ENCODE measurements at regions not wholly inside any gene's neighbourhood (a gene's known extent, or its start where the extent isn't known, plus 50 kb on each side); places are given as distances from the start of the nearest gene placed in this dataset.

- Histone ChIP-seq H3K27ac (no peak overlapping the region), H3K9me3 (no peaks in the 10 kb centered on the region), H3K36me3 (no peaks in the 10 kb centered on the region), H3K4me3 (no peak overlapping the region), H3K27me3 (no peaks in the 10 kb centered on the region), H3K4me1 (no peaks in the 10 kb centered on the region)
- DNase-seq = no peak
- TF ChIP-seq, protein P1, sequence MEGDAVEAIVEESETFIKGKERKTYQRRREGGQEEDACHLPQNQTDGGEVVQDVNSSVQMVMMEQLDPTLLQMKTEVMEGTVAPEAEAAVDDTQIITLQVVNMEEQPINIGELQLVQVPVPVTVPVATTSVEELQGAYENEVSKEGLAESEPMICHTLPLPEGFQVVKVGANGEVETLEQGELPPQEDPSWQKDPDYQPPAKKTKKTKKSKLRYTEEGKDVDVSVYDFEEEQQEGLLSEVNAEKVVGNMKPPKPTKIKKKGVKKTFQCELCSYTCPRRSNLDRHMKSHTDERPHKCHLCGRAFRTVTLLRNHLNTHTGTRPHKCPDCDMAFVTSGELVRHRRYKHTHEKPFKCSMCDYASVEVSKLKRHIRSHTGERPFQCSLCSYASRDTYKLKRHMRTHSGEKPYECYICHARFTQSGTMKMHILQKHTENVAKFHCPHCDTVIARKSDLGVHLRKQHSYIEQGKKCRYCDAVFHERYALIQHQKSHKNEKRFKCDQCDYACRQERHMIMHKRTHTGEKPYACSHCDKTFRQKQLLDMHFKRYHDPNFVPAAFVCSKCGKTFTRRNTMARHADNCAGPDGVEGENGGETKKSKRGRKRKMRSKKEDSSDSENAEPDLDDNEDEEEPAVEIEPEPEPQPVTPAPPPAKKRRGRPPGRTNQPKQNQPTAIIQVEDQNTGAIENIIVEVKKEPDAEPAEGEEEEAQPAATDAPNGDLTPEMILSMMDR (IDR thresholded peaks at IDR 0.05) = no peak
- TF ChIP-seq POLR2A (IDR thresholded peaks at IDR 0.05) = no peak
- WGBS, 2 donors = 93 to 94% methylated on average over 2 of the region's 2 CpGs
- intact Hi-C loops (cut with DNase I) = no loop called here
Measured at GRCh38 chr10:52986125-52986524, 213.5 kb upstream of the MBL2 start.

- Histone ChIP-seq H3K27me3 (no peaks in the 10 kb centered on the region), H3K4me1 (no peaks in the 10 kb centered on the region), H3K9me3 (no peaks in the 10 kb centered on the region), H3K27ac (no peak overlapping the region), H3K4me3 (no peak overlapping the region), H3K36me3 (no peaks in the 10 kb centered on the region)
- intact Hi-C loops (cut with DNase I) = no loop called here
- DNase-seq = no peak
- TF ChIP-seq, protein P1 (IDR thresholded peaks at IDR 0.05) = no peak
- no peak for TF ChIP-seq POLR2A (IDR thresholded peaks at IDR 0.05)
Measured at GRCh38 chr10:52984169-52984568, 211.6 kb upstream of the MBL2 start.

DNA sequence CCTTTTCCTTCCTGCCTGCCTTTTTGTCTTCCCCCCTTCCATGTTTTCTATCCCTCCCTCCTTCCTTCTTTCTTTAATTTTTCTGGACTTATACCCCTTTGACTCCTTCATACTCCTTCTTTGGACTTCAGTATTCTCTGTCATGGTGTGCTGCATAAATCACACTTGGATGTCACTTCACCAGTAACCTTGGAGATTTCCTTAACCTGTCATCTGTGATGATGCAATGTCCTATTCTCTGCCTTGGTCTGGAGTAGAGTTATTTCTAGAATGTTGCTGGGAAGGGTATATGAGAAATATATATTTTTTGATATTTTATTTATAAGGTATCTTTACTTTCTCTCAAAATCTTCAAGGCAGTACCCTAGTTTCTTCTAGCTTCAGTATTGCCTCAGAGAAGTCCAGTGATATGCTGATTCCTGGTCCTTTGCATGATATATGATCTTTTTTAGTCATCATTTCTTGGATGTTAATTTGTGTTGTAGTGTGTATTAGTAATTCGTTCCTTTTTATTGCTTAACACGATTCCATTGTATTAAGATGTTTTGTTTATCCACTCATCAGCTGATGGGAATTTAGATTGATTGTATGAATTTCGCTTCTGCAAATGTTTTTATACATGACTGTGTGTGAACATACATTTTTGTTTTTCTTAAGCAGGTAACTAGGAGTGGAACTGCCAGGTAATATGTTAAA, 206.9 kb upstream of the MBL2 start:
- no peak overlapping the region for H3K4me3 ChIP-seq
- TF ChIP-seq POLR2A (IDR thresholded peaks at IDR 0.05) = no peak
- TF ChIP-seq, protein P1 (IDR thresholded peaks at IDR 0.05) = no peak
- no peaks in the 10 kb centered on the region for H3K27me3 ChIP-seq
- 45 to 56% methylated on average over 3 of the region's 3 CpGs for WGBS, 2 donors
- H3K9me3 ChIP-seq = no peaks in the 10 kb centered on the region
- DNase-seq = no peak
- H3K4me1 ChIP-seq = no peaks in the 10 kb centered on the region
- intact Hi-C loops (cut with DNase I) = no loop called here
- H3K36me3 ChIP-seq = no peaks in the 10 kb centered on the region
- no peak overlapping the region for H3K27ac ChIP-seq

GRCh38 chr10:52977581-52977980, 205.0 kb upstream of the MBL2 start:
- H3K4me1 ChIP-seq = no peaks in the 10 kb centered on the region
- no peaks in the 10 kb centered on the region for H3K9me3 ChIP-seq
- intact Hi-C loops (cut with DNase I) = no loop called here
- H3K27me3 ChIP-seq = no peaks in the 10 kb centered on the region
- no peaks in the 10 kb centered on the region for H3K36me3 ChIP-seq
- no peak overlapping the region for H3K4me3 ChIP-seq
- no peak for TF ChIP-seq POLR2A (IDR thresholded peaks at IDR 0.05)
- TF ChIP-seq, protein P1 (IDR thresholded peaks at IDR 0.05) = no peak
- no peak overlapping the region for H3K27ac ChIP-seq
- DNase-seq = no peak
- 63 to 74% methylated on average over 2 of the region's 2 CpGs for WGBS, 2 donors

- H3K27me3 ChIP-seq = no peaks in the 10 kb centered on the region
Measured at GRCh38 chr10:52967806-52968795, 195.5 kb upstream of the MBL2 start.

More at GRCh38 chr10:52967806-52968795, 195.5 kb upstream of the MBL2 start:
- Histone ChIP-seq H3K36me3 (no peaks in the 10 kb centered on the region), H3K27ac (no peak overlapping the region), H3K4me3 (no peak overlapping the region), H3K4me1 (no peaks in the 10 kb centered on the region), H3K9me3 (no peaks in the 10 kb centered on the region)
- WGBS, 2 donors = 72 to 88% methylated on average over 4 of the region's 4 CpGs
- TF ChIP-seq, protein P1 (IDR thresholded peaks at IDR 0.05) = no peak
- TF ChIP-seq POLR2A (IDR thresholded peaks at IDR 0.05) = no peak
- intact Hi-C loops (cut with DNase I) = no loop called here
- no peak for DNase-seq

All from esophagus squamous epithelium (tissue), 5 donors.